GM21717 (cell line): ENCODE measurements at regions not wholly inside any gene's neighbourhood (a gene's known extent, or its start where the extent isn't known, plus 50 kb on each side); places are given as distances from the start of the nearest gene placed in this dataset.
A peak's percentile ranks its signal among the peaks of the same experiment; 100 is the strongest.

Experiments used
- ATAC-seq: cut with Tn5 transposase; IDR thresholded peaks from one replicate; pipeline ENCODE4 v1.9.1; 2021; ENCODE audit warnings: mild to moderate bottlenecking, moderate library complexity; ENCODE audit not compliant: unreplicated experiment

DNA sequence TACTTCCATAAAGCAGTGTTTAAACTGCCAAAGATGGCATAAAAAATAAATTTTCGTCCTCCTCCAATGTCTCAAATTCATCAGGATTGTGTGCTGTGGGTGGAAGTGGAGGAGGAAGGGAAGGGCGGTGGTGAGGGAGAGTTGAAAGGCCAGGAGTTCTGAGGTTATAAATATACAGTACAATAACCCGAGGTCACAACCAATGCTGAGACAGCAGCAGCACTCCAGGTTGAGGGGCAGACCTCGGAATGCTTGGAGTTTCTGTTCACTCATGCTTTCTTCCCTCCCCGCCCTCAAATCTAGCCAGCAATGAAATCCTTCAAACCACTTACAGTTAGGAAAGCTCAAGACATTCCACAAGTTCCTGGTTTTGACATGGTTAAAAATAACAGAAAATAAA lies 134.0 kb upstream of the SMAD1 start:
- no peak for ATAC-seq

DNA sequence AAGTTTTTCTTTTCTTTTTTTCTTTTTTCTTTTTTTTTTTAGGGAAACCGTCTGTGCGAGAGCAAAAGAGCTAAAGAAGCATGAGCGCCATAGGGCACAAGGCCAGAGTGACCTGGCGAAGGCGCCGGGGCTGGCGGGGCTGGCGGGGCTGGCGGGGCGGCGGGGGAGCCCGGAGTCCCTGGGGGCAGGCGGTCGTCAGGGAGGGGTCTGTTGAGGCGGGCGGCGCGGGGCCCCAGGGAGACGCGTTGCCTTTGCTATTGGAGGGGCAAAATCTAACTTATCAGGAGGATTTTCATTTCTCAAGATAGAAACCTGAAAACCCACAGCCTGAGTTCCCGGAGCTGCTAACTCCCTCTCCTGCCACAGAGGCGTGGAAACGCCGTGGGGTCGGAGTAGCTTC lies 135.6 kb upstream of the SMAD1 start:
- no peak for ATAC-seq

DNA sequence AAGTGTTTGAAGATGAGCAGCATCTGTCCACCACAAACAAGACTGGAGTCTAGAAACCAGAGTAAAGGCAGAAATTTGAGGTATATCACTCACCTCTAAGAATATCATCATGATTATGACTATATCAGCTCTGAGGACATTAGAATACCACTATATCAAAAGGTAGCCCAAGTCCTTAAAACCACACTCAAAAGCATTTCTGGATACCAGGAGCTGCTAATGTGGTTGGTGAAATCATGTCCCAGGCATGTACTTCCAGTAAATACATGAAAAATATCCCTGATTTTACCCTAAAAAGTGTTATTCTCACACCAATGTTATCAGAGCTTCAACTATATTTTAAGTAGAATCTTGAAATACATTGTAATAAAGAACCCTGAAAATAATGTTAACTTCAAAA lies 136.3 kb upstream of the SMAD1 start:
- no peak for ATAC-seq

DNA sequence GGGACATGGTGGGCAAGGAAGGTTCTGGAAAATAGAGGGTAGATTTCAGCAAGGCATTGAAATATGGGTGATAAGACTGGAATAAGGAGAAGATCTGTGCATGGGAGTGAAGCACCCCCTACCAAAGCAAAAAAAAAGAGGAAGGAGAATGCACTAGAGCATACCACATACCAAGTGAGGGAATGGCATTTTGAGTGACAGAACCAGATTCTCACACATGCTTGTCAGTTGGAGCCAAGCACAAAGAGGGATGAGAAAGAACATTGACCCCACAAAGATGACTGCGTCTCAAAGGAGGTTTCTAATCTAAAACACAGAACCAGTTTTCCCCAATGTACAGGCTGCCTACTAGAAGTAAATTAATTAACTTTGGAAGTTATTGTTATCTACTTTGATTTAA lies 140.3 kb upstream of the SMAD1 start:
- no peak for ATAC-seq

- no peak for ATAC-seq
Observed at GRCh38 chr4:145340071-145340675, 141.5 kb upstream of the SMAD1 start.

GRCh38 chr4:145339075-145339725 lies 142.5 kb upstream of the SMAD1 start:
- ATAC-seq = no peak

DNA sequence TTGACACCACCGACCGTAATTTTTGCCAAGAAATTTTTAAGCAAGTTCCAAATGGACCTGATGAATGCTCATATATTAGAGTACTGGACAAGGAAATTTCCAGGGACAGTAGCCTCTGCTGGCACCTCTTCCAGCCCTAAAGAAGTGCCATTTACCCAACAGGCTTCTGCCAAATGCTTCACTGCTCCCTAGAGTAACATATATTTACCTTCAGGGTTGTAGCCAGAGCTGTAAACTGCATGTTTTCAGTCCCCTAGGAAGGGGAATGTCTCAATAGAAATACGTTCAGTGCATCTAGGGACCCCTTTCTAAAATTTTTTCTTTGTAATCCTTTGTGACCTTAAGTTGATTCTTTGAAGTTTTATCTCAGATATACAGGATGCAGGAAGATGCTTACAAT lies 143.1 kb upstream of the SMAD1 start:
- ATAC-seq = no peak

GRCh38 chr4:145337391-145337790 lies 144.3 kb upstream of the SMAD1 start:
- ATAC-seq = no peak

- no peak for ATAC-seq
Observed at GRCh38 chr4:145333786-145334185, 147.9 kb upstream of the SMAD1 start.

GRCh38 chr4:145326491-145326890 lies 146.1 kb upstream of the OTUD4 start:
- no peak for ATAC-seq

GRCh38 chr4:145324161-145324560 lies 143.8 kb upstream of the OTUD4 start:
- no peak for ATAC-seq

DNA sequence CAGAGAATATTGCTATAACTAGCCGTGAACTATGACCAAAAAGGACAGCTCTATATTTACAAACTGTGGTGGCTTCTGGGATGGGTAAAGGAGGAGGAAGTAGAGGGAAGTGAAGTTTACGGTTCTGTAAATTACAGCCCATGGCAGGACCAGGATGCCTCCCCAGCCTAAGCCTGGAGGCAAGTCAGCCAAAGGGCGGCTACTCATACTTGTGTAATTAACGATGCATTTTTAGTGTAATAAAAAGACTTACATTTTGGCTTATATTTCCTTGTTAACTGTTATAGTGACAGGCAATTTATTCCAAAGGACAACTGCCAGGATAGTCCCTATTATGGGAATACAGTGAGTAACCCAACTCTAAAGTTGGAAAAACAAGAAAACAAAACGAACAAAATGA lies 139.9 kb upstream of the OTUD4 start:
- ATAC-seq = no peak

DNA sequence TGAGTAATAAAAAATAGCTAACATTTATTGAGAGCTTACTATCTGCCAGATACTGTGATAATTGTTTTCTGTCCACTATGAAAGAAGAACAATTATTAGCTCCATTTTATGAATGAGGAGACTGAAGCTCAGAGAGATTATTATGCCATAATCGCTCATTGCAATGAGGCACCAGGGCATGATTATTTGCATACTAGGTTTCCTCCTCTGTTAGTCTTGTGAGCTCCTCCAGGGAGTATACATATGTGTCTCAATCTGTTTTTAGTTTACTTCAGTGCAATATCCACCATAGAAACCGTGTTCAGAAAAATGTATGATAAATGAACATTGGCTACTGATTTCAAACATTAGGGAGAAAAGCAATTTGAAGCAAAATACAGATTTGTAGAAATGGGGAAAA lies 139.4 kb upstream of the OTUD4 start:
- ATAC-seq = no peak

DNA sequence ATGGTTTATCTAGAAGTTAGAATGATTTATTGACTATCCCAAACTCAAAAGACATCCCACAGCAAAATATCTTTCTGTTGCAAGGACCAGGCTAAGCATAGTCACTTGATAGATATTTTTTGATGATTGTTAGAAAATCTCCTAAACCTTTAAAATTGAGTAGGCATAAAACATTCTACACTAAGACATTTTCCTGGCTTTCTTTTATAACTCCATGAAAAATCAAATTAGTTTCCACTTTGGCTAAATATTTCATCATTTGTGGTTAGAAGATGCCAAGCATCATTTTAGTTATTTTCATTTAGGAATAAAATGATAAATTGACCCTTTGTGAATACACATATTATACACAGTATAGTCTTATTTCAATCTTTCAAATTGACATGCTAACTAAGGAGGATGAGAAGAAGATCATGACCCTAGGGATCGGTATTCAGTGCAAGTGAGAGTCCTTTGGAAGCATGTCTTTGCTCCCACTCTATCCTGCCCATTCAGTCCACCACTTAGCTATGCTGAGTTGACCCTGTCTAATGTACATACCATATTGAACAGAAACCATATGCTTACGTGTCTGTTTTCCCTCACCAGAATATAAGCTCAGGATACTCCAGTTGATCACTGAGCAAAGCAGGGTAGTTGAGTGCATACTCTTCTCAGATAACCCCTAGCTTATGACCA lies 136.6 kb upstream of the OTUD4 start:
- no peak for ATAC-seq

GRCh38 chr4:145315811-145316225 lies 135.4 kb upstream of the OTUD4 start:
- no peak for ATAC-seq

DNA sequence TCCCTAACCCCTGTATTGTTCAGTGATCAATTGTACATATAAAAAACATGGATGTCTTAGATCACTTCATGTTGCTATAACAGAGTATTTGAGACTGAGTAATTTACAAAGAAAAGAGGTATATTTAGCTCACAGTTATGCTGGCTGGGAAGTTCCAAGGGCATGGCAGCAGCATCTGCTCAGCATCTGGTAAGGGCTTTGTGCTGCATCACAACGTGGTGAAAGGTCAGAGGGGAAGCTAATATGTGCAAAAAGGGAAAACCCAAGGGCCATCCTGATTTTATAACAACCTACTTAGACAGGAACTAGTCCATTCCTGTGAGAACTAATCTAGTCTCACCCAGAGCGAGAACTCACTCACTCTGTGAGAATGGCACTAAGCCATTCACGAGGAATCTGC lies 128.2 kb upstream of the OTUD4 start:
- ATAC-seq = peak; percentile 57

- no peak for ATAC-seq
Observed at GRCh38 chr4:145307763-145308430, 127.5 kb upstream of the OTUD4 start.

- no peak for ATAC-seq
Observed at GRCh38 chr4:145307120-145307519, 126.7 kb upstream of the OTUD4 start.

GRCh38 chr4:145302725-145303124 lies 122.3 kb upstream of the OTUD4 start:
- ATAC-seq = no peak

DNA sequence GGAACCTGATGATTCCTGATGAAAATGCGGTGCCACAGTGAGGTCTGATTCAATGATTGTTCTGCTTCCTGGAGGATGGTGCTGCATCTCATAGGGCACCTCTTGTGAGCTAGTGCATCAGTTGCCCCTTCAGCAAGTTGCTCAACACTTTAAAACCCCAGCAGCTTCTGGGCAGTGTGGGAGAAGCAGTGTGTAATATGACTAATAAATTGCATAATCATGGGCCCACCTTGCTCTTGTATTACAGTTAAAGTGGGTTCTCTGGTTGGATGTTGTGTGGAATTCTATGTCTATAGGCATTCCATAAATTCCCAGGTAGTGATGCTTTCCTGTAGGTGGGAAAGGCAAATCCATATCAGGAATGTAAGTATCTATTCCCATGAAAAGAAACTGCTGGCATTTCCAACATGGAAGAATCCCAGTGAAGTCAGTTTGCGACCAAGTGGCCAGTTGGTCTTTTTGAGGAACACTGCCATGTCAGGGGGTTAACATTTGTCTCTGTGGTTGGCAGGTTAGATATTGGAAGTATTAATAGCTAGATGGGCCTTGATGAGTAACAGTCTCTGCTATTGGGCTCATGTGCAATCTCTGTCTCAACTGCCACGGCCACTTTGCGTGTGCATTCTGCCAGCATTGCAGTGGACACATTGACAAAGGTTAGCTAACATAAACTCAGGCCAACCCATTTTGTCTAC lies 121.1 kb upstream of the OTUD4 start:
- ATAC-seq = no peak

DNA sequence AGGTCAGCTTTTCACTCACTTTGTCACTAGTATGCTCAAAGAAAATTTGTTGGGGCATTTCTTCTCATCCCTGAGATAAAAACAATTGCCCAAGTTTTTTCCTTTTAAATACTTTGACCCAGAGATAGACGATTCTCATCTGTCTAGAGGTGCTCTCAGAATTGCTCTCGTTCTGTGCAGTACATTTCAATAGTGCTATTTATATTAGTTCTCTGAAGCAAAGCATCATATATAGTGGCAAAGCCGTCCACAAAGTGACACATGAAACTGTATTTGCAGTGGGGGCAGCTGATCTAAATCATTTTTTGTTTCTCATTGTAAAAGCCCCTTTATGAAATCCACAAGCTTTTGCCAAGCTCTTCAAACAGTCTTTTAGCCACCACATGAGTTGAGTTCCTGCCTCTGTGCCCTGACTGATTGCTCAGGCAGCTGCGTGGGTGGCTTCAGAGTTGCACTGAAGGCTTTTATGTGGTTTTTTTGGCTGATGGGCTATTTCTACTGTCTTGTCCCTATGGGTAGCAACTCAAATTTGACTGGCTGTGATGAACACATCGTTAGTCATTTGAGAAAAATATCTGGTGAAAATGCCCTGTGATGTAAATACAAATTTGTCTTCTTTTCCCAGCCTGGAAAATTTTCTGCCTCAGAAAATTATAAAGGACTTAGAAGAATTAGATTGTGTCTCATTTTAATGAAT lies 119.1 kb upstream of the OTUD4 start:
- ATAC-seq = peak; percentile 98
